ENCODE measurements at regions not wholly inside any gene's neighbourhood (a gene's known extent, or its start where the extent isn't known, plus 50 kb on each side); places are given as distances from the start of the nearest gene placed in this dataset.

DNA sequence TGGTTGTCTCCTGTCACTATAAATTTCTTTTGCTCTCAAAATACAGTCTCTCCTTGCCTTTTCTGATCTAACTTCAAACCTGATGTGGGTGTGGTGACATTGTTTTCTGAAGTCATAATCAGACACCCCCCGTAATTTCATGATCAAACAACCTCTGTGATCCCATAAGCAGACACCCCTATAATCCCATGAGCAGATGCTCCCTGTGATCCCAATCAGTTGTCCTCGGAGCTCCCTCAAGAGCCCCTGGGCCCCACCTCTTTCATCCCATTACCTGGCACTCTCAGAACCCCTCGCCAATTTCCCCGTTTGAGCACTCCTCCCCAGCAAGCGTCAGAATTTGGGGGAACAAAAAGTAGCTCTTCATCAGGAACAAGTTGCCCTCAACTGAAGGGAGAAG, 246.3 kb upstream of the FZD8 start:
- TF ChIP-seq EP300 (IDR thresholded peaks at IDR 0.05) (no peak), POLR2A (IDR thresholded peaks at IDR 0.05) (no peak)
- TF ChIP-seq, protein P1, sequence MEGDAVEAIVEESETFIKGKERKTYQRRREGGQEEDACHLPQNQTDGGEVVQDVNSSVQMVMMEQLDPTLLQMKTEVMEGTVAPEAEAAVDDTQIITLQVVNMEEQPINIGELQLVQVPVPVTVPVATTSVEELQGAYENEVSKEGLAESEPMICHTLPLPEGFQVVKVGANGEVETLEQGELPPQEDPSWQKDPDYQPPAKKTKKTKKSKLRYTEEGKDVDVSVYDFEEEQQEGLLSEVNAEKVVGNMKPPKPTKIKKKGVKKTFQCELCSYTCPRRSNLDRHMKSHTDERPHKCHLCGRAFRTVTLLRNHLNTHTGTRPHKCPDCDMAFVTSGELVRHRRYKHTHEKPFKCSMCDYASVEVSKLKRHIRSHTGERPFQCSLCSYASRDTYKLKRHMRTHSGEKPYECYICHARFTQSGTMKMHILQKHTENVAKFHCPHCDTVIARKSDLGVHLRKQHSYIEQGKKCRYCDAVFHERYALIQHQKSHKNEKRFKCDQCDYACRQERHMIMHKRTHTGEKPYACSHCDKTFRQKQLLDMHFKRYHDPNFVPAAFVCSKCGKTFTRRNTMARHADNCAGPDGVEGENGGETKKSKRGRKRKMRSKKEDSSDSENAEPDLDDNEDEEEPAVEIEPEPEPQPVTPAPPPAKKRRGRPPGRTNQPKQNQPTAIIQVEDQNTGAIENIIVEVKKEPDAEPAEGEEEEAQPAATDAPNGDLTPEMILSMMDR (IDR thresholded peaks at IDR 0.05) = no peak
